ENCODE measurements at regions not wholly inside any gene's neighbourhood (a gene's known extent, or its start where the extent isn't known, plus 50 kb on each side); places are given as distances from the start of the nearest gene placed in this dataset.

GRCh38 chr13:50152224-50152623 lies 137.0 kb downstream of the KCNRG start:
- no peak for TF ChIP-seq SMC3 (IDR thresholded peaks at IDR 0.05; ENCODE audit: low read depth, low read length)
- TF ChIP-seq FOS (IDR thresholded peaks at IDR 0.05; ENCODE audit: low read depth, low read length) = no peak
- TF ChIP-seq CTCF (conservative IDR thresholded peaks at IDR 0.05; ENCODE audit: low read depth, low read length) = no peak
- no peak for TF ChIP-seq CEBPB (IDR thresholded peaks at IDR 0.05; ENCODE audit: low read depth, low read length)
- no peak for TF ChIP-seq MAFK (IDR thresholded peaks at IDR 0.05; ENCODE audit: low read depth, low read length)
- TF ChIP-seq RFX5 (IDR thresholded peaks at IDR 0.05; ENCODE audit: low read depth, low read length) = no peak
